ENCODE measurements at regions not wholly inside any gene's neighbourhood (a gene's known extent, or its start where the extent isn't known, plus 50 kb on each side); places are given as distances from the start of the nearest gene placed in this dataset.

DNA sequence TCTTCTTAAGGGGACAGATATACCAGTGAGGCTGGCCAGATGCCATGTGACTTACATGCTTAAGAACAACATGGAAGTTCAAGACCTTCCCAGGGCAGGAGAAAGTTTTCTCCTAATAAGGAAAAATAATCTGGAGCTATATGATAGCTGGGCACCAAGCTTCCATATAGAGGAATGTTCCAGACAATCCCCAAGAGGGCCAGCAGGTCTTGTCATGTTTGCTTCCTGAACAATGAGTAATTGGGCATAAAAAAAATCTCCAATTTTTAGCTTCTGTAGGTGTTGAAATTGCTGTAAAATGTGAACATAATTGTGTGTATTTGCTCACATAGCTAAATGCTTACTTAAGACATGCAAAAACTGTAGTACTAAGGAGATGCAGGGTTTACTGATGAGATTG is 809.5 kb upstream of the PIK3C3 start:
- no peak for TF ChIP-seq POLR2A (IDR thresholded peaks at IDR 0.05)
- TF ChIP-seq, protein P1, sequence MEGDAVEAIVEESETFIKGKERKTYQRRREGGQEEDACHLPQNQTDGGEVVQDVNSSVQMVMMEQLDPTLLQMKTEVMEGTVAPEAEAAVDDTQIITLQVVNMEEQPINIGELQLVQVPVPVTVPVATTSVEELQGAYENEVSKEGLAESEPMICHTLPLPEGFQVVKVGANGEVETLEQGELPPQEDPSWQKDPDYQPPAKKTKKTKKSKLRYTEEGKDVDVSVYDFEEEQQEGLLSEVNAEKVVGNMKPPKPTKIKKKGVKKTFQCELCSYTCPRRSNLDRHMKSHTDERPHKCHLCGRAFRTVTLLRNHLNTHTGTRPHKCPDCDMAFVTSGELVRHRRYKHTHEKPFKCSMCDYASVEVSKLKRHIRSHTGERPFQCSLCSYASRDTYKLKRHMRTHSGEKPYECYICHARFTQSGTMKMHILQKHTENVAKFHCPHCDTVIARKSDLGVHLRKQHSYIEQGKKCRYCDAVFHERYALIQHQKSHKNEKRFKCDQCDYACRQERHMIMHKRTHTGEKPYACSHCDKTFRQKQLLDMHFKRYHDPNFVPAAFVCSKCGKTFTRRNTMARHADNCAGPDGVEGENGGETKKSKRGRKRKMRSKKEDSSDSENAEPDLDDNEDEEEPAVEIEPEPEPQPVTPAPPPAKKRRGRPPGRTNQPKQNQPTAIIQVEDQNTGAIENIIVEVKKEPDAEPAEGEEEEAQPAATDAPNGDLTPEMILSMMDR (IDR thresholded peaks at IDR 0.05): no peak
